AG04450 (cell line): ENCODE measurements at regions not wholly inside any gene's neighbourhood (a gene's known extent, or its start where the extent isn't known, plus 50 kb on each side); places are given as distances from the start of the nearest gene placed in this dataset.

Source experiments
- CTCF ChIA-PET: fragments of 300-600, 350-600 bp; formaldehyde crosslinking; extraction: SDS; loops from one replicate; lab custom pipeline; 2022; ENCODE audit warnings: antibody characterized with exemption, inconsistent platforms; lab: Charles Lee
- POLR2A ChIA-PET: fragments of 350-600 bp; formaldehyde crosslinking; extraction: SDS; loops from one replicate; lab custom pipeline; 2021; ENCODE audit warnings: antibody characterized with exemption, inconsistent platforms; lab: Yijun Ruan, JAX
- DNase-seq: peaks from one replicate; pipeline ENCODE4 v3.0.0-alpha.2; 2011; ENCODE audit warnings: low read depth, low spot score
- H3K27ac ChIP-seq: one replicate; pipeline ENCODE4 v1.5.1; 2012; ENCODE audit warnings: low read depth, low read length, control low read depth
- H3K27me3 ChIP-seq: one replicate; pipeline ENCODE4 v1.6.0; 2012; ENCODE audit warnings: low read length; ENCODE audit not compliant: control insufficient read depth, insufficient read depth
- H3K4me3 ChIP-seq: 2 replicates; pipeline ENCODE4 v1.5.1; 2011; ENCODE audit warnings: mild to moderate bottlenecking, low read depth, low read length, control low read depth
- H3K9me3 ChIP-seq: 2 replicates; pipeline ENCODE4 v1.5.1; 2012; ENCODE audit warnings: low read length; ENCODE audit not compliant: control insufficient read depth, insufficient read depth
- CTCF ChIP-seq: IDR thresholded peaks from 2 replicates; pipeline ENCODE4 v1.5.1; 2011; ENCODE audit warnings: low read depth, low read length, control low read depth, inconsistent platforms

GRCh38 chr10:60487543-60487942, 97.9 kb upstream of the ANK3 start:
- Histone ChIP-seq H3K27me3 (no peaks in the 10 kb centered on the region), H3K9me3 (no peaks in the 10 kb centered on the region), H3K4me3 (no peak overlapping the region), H3K27ac (no peak overlapping the region)
- TF ChIP-seq CTCF, result no peak
- ChIA-PET POLR2A (no interaction called here), CTCF (no interaction called here)
- no peak for DNase-seq

- Histone ChIP-seq H3K9me3 (no peaks in the 10 kb centered on the region), H3K27me3 (no peaks in the 10 kb centered on the region), H3K4me3 (no peak overlapping the region), H3K27ac (no peak overlapping the region)
- ChIA-PET POLR2A (no interaction called here), CTCF (no interaction called here)
- no peak for TF ChIP-seq CTCF
- DNase-seq, result no peak
Measured at GRCh38 chr10:60485025-60485424, 95.3 kb upstream of the ANK3 start.

- ChIA-PET CTCF (no interaction called here), POLR2A (interaction anchor here (0.6 kb wide), 1 partner anchor 323 kb away, joined by 5 read pairs; no protein-coding TSS in a partner anchor)
- H3K4me3 ChIP-seq, result no peak overlapping the region
- no peaks in the 10 kb centered on the region for H3K27me3 ChIP-seq
- peak; percentile 42 for DNase-seq
- no peak for TF ChIP-seq CTCF
- H3K9me3 ChIP-seq, result no peaks in the 10 kb centered on the region
- no peak overlapping the region for H3K27ac ChIP-seq
Measured at GRCh38 chr10:60480865-60481563, 91.3 kb upstream of the ANK3 start.

- ChIA-PET CTCF (interaction anchor here (0.6 to 0.8 kb wide), 3 partner anchors 13 to 76 kb away, joined by 3 to 7 read pairs (median 3); no protein-coding TSS in a partner anchor), POLR2A (no interaction called here)
- no peaks in the 10 kb centered on the region for H3K27me3 ChIP-seq
- no peaks in the 10 kb centered on the region for H3K9me3 ChIP-seq
- TF ChIP-seq CTCF, result no peak
- H3K4me3 ChIP-seq, result no peak overlapping the region
- no peak overlapping the region for H3K27ac ChIP-seq
- DNase-seq, result no peak
Measured at GRCh38 chr10:60479305-60480020, 89.8 kb upstream of the ANK3 start.

- Histone ChIP-seq H3K4me3 (no peak overlapping the region), H3K9me3 (no peaks in the 10 kb centered on the region), H3K27ac (no peak overlapping the region), H3K27me3 (no peaks in the 10 kb centered on the region)
- DNase-seq, result no peak
- ChIA-PET POLR2A (no interaction called here), CTCF (no interaction called here)
- no peak for TF ChIP-seq CTCF
Measured at GRCh38 chr10:60476451-60476850, 86.8 kb upstream of the ANK3 start.
